ENCODE measurements at regions not wholly inside any gene's neighbourhood (a gene's known extent, or its start where the extent isn't known, plus 50 kb on each side); places are given as distances from the start of the nearest gene placed in this dataset.
"Not testable (repeated sequence)": the region's sequence is repeated elsewhere in the genome, so short reads cannot be mapped to it uniquely, and the experiment has no call there.

DNA sequence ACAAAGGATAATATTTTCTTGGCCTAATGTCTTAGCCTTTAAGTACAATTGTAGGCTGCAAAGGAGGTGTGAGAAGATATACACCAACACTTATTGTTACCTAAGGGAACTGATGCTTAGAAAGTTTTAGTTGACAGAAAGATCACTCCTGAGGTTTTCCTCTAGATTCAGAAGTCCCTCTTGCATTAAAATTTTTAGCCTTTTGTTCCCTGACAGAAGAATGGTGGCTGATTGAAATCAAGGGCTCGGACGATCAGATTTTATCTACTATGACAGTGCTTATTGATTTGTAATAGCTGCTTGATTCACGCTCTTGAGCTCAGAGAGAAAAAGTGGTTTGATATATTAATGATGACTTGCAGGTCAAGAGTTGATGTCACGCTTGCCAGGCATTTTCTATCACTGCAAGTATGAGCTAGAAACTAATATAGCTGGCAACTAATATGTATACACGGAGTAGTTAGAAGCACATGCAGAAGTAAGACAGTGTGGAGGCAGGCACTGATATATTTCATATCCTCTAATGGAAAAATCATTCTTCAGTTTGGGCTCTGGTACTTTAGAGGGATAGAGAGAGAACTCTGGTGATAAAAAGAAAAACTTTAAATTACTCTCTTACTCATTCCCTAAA is 246.6 kb upstream of the ID4 start:
- Mint-ChIP-seq H3K4me3 (no peak overlapping the region), H3K36me3 (no peaks in the 10 kb centered on the region), H3K9me3 (peaks cover 2% of the 10 kb centered on the region), H3K27ac (no peak overlapping the region), H3K4me1 (no peaks in the 10 kb centered on the region), H3K27me3 (no peaks in the 10 kb centered on the region)
- no peak for DNase-seq

DNA sequence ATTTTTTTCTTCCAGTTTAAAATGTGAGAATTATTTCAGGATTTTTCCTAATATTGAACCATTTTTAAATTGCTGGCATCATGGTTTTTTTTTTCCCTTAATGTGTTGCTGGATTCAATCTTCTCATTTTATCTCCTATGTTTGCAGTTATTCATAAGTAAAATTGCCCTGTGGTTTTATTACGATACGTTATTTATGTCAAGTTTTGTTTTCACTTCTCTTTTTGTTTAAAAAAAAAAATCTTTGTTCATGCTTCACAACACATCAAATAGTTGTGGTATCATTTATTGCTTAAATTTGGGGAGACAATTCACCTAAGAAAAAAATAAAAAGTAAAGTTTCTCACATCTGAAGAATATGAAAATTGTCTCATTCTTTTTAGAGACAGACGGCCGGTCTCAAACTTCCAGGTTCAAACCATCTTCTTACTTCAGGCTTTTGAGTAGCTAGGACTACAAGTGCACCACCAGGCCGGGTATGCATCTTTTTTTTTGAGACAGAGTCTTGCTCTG is 239.3 kb upstream of the ID4 start:
- H3K4me1 Mint-ChIP-seq = no peaks in the 10 kb centered on the region
- no peaks in the 10 kb centered on the region for H3K36me3 Mint-ChIP-seq
- no peak overlapping the region for H3K4me3 Mint-ChIP-seq
- H3K27me3 Mint-ChIP-seq = peaks cover 5% of the 10 kb centered on the region
- peaks cover 2% of the 10 kb centered on the region for H3K9me3 Mint-ChIP-seq
- no peak for DNase-seq
- no peak overlapping the region for H3K27ac Mint-ChIP-seq

DNA sequence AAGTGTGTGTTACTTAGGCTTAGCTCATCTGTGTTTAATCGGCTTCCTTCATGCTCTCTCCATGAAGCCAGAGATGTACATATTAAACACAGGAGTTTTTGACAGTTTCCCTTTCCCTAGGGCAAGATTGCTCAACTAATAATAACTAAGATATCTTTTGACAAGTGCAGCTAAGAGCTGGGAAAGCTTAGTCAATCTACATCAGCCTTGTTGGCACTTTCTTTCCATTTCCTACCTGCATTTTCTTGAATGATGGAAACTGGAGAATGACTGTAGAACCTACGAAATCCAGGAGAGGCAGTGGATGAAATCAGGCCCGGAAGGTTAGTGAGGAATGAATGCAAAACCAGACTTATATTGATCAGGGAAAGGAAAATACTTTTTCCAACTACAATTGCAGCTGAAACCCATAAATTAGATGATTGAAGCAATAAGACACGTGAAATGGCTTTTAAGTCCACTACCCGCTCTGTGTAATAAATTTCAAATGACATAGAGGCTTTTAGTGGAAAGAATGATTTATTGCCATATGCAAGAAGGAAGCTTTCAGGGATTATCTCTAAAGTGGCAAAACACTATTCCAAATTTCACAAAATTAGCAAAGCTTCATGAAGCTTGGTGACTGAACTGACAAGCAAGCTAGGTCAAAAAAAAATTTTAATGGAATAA is 237.2 kb upstream of the ID4 start:
- no peaks in the 10 kb centered on the region for H3K4me1 Mint-ChIP-seq
- peaks cover 5% of the 10 kb centered on the region for H3K27me3 Mint-ChIP-seq
- no peak overlapping the region for H3K4me3 Mint-ChIP-seq
- H3K27ac Mint-ChIP-seq = no peak overlapping the region
- no peak for DNase-seq
- peaks cover 2% of the 10 kb centered on the region for H3K9me3 Mint-ChIP-seq
- H3K36me3 Mint-ChIP-seq = no peaks in the 10 kb centered on the region

DNA sequence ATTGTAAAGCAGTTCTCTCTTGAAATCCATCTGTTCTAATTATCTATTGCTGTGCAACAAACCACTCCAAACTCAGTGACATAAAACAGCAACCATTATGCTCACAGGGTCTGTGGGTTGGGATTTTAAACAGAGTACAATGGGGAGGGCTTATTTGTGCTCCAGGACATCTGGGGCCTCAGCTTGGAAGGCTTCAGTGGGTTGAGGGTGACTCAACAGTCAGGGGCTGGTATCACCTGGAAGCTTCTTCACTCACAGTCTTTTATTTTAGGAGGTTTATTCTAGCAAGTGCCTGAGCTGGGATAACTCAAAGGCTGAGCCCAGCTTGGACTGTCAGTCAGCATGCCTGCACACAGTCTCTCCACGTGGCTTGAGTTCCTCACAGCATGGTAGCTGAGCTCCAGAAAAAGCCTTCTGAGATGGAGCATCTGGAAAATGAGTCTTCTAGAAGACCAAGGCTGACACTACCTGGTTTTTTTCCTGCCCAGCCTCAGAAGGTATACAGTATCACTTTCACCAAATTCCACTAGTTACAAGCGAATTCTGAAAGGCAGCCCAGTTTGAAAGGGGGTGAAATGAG is 234.6 kb upstream of the ID4 start:
- no peak overlapping the region for H3K27ac Mint-ChIP-seq
- DNase-seq = no peak
- no peaks in the 10 kb centered on the region for H3K36me3 Mint-ChIP-seq
- H3K9me3 Mint-ChIP-seq = no peaks in the 10 kb centered on the region
- no peak overlapping the region for H3K4me3 Mint-ChIP-seq
- H3K4me1 Mint-ChIP-seq = no peaks in the 10 kb centered on the region
- H3K27me3 Mint-ChIP-seq = peaks cover 5% of the 10 kb centered on the region

DNA sequence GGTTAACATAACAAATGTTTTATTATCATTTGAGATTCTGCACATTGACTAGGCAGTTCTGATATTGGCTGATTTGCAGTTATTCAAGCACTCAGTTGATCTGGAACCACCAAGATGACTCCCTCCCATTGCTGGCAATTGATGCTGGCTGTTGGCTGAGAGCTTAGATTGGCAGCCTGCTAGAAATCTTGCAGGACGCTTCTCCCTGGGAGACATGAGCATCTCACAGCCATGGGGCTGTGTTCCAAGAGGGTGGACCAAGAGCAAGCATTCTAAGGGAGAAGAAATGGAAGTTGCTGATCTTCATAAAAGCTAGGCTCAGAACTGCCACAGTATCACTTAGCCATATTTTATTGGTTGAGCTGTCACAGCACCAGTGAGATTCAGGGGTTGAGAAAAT is 233.4 kb upstream of the ID4 start:
- Mint-ChIP-seq H3K27ac (no peak overlapping the region), H3K4me3 (no peak overlapping the region), H3K27me3 (peaks cover 5% of the 10 kb centered on the region), H3K36me3 (no peaks in the 10 kb centered on the region), H3K9me3 (no peaks in the 10 kb centered on the region), H3K4me1 (no peaks in the 10 kb centered on the region)
- no peak for DNase-seq

DNA sequence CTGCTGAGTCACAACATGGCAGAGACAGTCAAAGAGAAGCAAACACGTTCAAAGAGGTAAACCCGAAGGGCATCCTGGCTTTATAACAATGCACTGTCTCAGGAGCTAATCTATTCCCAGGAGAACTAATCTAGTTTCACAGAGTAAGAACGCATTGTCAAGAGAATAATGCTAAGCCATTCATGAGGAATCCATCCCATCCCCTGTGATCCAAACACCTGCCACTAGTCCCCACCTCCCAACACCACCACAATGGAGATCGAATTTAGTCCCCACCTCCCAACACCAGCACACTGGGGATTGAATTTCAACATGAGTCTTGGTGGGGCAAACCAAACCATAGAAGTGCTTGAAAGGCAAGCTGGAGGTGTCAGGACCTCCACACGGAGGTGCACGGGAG is 231.5 kb upstream of the ID4 start:
- no peaks in the 10 kb centered on the region for H3K27me3 Mint-ChIP-seq
- no peak for DNase-seq
- H3K9me3 Mint-ChIP-seq = no peaks in the 10 kb centered on the region
- H3K4me3 Mint-ChIP-seq = no peak overlapping the region
- no peak overlapping the region for H3K27ac Mint-ChIP-seq
- H3K4me1 Mint-ChIP-seq = no peaks in the 10 kb centered on the region
- no peaks in the 10 kb centered on the region for H3K36me3 Mint-ChIP-seq

DNA sequence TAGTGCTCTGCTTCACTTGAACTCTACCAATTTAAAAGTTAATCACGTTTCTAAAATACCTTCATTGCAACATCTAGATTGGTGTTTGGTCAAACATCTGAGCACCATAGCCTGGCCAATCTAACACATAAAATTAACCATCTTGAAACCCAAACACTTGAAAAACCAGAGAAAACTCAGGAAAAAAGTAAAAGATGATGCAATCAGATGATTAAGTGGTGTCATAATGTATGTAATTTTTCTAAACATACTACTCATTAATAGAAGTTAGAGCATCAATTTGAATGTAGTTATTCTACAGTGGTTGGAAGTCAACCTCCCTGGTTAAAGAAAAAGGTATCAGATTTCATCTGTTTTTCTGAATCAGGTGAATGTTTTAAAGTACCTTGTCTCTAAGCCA is 228.6 kb upstream of the ID4 start:
- Mint-ChIP-seq H3K27me3 (no peaks in the 10 kb centered on the region), H3K9me3 (peaks cover 3% of the 10 kb centered on the region), H3K4me3 (no peak overlapping the region), H3K27ac (no peak overlapping the region), H3K4me1 (no peaks in the 10 kb centered on the region), H3K36me3 (no peaks in the 10 kb centered on the region)
- no peak for DNase-seq

DNA sequence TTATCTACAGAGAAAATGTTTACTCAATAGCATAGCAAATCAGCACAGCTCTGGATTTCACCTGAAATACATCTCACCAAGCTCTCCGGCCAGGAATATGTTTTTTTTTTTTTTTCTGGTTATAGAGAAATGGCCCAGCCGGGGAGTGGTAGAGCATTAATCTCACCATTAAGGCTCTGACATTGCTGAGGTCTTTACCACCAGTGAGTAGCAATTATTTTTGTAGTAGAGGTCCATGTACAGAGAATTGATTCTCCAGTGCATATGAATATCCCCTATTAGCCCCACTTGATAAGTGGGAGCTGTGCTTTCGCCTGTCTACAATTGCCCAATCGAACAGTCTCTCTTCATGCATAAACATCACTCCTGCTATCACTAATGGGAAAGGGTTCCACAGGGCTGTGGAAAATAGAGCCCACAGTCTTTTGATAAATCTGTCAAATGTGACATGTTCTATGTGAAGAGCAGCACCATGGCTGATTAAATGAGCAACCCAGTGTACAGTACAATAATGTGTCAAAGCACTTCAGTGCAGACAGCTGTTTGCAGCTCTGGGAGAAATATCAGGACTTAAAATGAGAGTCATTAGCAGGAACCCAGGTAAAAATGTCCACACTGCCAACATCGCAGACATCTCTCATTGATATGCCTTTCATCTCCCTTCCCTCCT is 227.1 kb upstream of the ID4 start:
- Mint-ChIP-seq H3K9me3 (peaks cover 3% of the 10 kb centered on the region), H3K4me1 (no peaks in the 10 kb centered on the region), H3K27ac (no peak overlapping the region), H3K27me3 (no peaks in the 10 kb centered on the region), H3K36me3 (no peaks in the 10 kb centered on the region), H3K4me3 (no peak overlapping the region)
- DNase-seq = no peak

DNA sequence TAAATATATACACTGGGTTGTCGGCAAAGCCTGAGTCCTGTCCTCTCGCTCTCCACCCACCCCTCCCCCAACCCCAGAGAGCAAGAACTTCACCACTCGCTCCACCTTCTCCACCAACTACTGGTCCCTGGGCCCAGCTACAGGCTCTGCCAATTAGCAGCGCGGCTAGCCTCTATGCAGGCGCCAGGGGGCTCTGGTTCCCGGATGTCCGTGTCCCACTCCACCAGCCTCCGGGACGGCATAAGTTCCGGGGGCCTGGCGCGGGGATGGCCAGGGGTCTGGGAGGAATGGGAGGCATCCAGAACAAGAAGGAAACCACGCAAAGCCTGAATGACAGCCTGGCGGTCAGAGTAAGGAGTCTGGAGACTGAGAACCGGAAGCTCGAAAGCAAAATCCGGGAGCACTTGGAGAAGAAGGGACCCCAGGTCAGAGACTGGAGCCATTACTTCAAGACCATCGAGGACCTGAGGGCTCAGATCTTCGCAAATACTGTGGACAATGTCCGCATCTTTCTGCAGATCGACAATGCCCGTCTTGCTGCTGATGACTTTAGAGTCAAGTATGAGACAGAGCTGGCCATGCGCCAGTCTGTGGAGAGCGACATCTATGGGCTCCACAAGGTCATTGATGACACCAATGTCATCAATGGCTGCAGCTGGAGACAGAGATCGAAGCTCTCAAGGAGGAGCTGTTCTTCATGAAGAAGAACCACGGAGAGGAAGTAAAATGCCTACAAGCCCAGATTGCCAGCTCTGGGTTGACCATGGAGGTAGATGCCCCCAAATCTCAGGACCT is 224.3 kb upstream of the ID4 start:
- not testable (repeated sequence) for H3K27ac Mint-ChIP-seq, H3K27me3 Mint-ChIP-seq, H3K36me3 Mint-ChIP-seq, H3K4me1 Mint-ChIP-seq, DNase-seq, H3K4me3 Mint-ChIP-seq
- H3K9me3 Mint-ChIP-seq = peaks cover 16% of the 10 kb centered on the region

DNA sequence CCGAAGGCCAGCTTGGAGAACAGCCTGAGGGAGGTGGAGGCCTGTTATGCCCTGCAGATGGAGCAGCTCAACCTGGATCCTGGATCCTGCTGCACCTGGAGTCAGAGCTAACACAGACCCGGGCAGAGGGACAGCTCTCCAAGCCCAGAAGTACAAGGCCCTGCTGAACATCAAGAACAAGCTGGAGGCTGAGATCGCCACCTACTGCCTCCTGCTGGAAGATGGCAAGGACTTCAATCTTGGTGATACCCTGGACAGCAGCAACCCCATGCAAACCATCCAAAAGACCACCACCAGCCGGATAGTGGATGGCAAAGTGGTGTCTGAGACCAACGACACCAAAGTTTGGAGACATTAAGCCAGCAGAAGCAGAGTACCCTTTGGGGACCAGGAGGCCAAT is 223.5 kb upstream of the ID4 start:
- H3K36me3 Mint-ChIP-seq = no peaks in the 10 kb centered on the region
- H3K9me3 Mint-ChIP-seq = peaks cover 16% of the 10 kb centered on the region
- no peak overlapping the region for H3K27ac Mint-ChIP-seq
- DNase-seq = no peak
- no peaks in the 10 kb centered on the region for H3K4me1 Mint-ChIP-seq
- H3K27me3 Mint-ChIP-seq = no peaks in the 10 kb centered on the region
- no peak overlapping the region for H3K4me3 Mint-ChIP-seq

DNA sequence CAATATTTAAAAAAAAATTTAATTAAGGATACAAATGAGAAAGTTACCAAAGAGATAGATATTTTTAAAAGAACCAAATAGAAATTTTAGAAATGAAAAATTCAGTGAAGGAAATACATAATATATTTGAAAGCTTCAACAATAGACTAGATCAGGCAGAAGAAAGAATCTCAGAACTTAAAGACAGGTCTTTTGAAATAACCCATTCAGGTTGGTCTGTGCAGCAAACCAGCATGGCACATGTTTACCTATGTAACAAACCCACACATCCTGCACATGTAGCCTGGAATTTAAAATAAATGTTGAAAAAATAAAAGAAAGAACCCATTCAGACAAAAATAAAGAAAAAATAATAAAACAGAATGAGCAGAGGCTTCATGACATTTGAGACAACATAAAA is 221.1 kb upstream of the ID4 start:
- no peak for DNase-seq
- no peaks in the 10 kb centered on the region for H3K27me3 Mint-ChIP-seq
- H3K4me3 Mint-ChIP-seq = no peak overlapping the region
- no peak overlapping the region for H3K27ac Mint-ChIP-seq
- no peaks in the 10 kb centered on the region for H3K36me3 Mint-ChIP-seq
- H3K9me3 Mint-ChIP-seq = peaks cover 17% of the 10 kb centered on the region
- no peaks in the 10 kb centered on the region for H3K4me1 Mint-ChIP-seq

DNA sequence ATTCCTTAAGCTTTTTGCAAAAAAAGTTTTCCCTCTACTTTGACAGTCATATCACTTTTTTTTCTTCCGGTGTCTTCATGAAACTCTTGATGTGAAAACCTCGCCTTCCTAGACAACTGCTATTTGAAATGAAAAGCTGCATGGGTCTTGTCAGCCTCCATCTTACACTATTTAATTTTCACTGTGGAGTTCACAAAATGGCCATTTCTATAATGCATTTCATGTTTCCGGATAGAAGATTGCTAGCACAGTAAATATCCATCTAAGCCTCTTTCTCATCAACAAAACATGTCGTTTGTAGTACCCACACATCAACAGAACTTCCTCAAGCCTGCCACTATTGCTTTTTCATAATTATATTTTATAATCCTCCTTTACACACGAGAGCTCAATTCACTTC is 204.9 kb upstream of the ID4 start:
- no peak overlapping the region for H3K27ac Mint-ChIP-seq
- H3K4me1 Mint-ChIP-seq = no peaks in the 10 kb centered on the region
- no peaks in the 10 kb centered on the region for H3K27me3 Mint-ChIP-seq
- H3K4me3 Mint-ChIP-seq = no peak overlapping the region
- no peak for DNase-seq
- H3K9me3 Mint-ChIP-seq = no peaks in the 10 kb centered on the region
- H3K36me3 Mint-ChIP-seq = no peaks in the 10 kb centered on the region

DNA sequence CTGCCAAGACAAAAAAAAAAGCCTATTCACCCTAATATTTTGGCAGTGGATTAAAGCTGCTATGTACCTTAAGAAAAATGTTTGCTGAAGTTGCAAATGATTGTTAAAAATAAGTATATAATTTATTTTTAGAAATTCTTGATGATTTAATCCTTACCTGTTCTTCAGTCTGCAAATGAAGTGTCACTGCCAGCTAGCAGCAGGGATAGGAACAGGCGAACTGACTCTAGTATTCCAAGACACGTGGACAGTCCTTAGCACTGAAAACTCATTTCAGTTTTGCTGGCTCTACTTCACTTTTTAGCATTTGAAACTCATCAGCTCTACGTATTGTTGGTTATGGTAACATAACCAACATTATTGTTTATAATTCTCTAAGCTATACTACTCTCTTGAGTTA is 204.4 kb upstream of the ID4 start:
- Mint-ChIP-seq H3K4me3 (no peak overlapping the region), H3K36me3 (no peaks in the 10 kb centered on the region), H3K9me3 (no peaks in the 10 kb centered on the region), H3K27ac (no peak overlapping the region), H3K4me1 (no peaks in the 10 kb centered on the region), H3K27me3 (no peaks in the 10 kb centered on the region)
- no peak for DNase-seq

DNA sequence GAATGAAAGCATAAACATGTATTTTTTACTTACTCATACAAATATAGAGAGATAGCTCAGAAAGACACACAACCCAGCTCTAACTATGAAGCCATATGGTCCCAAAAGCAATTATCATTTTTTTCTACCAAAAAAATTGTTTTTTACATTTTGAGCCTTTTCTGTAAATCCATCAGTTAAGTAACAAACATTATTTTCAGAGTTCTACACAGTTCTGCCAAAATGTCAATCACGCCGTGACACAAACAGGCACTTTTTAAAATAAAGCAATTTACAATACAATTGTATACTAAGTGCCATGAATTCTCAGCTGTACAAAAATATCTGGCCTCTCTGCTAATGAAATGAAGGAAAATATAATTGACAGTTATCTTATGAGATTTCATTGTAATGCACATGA is 201.4 kb upstream of the ID4 start:
- Mint-ChIP-seq H3K9me3 (no peaks in the 10 kb centered on the region), H3K36me3 (no peaks in the 10 kb centered on the region), H3K4me3 (no peak overlapping the region), H3K4me1 (no peaks in the 10 kb centered on the region), H3K27me3 (no peaks in the 10 kb centered on the region), H3K27ac (no peak overlapping the region)
- DNase-seq = no peak

DNA sequence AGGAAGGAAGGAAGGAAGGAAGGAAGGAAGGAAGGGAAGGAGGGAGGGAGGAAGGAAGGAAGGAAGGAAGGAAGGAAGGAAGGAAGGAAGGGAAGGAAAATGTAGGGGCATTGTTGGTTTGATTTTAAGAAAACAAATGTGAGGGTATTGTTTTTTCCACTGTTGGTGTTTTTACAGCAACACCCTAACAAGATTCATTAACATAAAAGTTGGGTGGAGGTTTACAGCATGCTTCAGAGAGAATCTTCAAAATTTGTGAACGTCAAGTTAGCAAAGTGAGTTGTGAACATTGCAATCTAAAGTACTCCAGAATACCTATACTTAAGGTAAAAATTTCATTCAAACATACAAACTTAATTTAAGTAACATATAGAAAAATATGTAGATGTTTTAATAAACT is 200.2 kb upstream of the ID4 start:
- H3K9me3 Mint-ChIP-seq = no peaks in the 10 kb centered on the region
- H3K4me1 Mint-ChIP-seq = no peaks in the 10 kb centered on the region
- H3K27ac Mint-ChIP-seq = no peak overlapping the region
- no peak for DNase-seq
- no peaks in the 10 kb centered on the region for H3K36me3 Mint-ChIP-seq
- no peaks in the 10 kb centered on the region for H3K27me3 Mint-ChIP-seq
- no peak overlapping the region for H3K4me3 Mint-ChIP-seq
